ENCODE measurements at regions not wholly inside any gene's neighbourhood (a gene's known extent, or its start where the extent isn't known, plus 50 kb on each side); places are given as distances from the start of the nearest gene placed in this dataset.

DNA sequence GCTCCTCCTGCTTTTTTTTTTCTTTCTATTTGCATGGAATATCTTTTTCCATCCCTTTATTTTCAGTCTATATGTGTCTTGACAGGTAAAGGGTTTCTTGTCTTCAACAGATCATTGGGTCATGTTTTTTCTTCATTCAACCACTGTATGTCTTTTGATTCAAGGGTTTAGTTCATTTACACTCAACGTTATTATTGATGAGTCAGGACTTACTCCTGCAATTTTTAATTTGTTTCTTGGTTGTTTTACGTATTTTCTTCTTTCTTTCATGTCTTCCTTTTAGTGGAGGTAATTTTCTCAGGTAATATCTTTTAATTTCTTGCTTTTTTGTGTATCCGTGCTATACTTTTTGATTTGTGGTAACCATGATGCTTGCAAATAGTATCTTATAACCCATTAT lies 429.1 kb upstream of the HTR1E start:
- no peak for ATAC-seq

DNA sequence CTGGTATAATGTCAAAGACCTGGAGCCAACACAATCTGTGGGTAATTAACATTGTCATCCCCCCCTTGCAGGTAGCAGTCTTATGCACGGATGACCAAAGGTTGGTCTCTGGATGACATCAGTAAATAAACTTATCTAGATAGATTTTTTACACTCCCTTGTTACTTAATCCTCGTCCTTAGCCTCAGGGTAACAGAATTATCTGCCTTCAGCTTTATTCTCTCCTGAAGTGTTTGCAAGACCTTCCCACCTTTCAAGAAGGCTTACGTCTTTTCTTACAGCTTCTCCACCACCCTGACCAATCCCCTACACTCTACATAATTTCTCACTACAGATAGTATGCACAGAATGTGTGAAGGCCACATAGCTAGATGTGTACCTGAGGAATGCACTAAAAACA lies 434.8 kb upstream of the HTR1E start:
- ATAC-seq, result no peak

More for the DNA sequence above, 429.1 kb upstream of the HTR1E start:
- TF ChIP-seq TSHZ2 (CRISPR knock-in tag; IDR thresholded peaks at IDR 0.05) (no peak), TCF4 (CRISPR knock-in tag; IDR thresholded peaks at IDR 0.05; ENCODE audit: borderline replicate concordance) (no peak), ZNF8 (CRISPR knock-in tag; IDR thresholded peaks at IDR 0.05) (no peak), TOX (CRISPR knock-in tag; IDR thresholded peaks at IDR 0.05; ENCODE audit: borderline replicate concordance) (no peak), OSR1 (CRISPR knock-in tag; IDR thresholded peaks at IDR 0.05) (no peak), ESRRG (CRISPR knock-in tag; IDR thresholded peaks at IDR 0.05) (no peak), PPARA (CRISPR knock-in tag; IDR thresholded peaks at IDR 0.05; ENCODE audit: borderline replicate concordance) (no peak)

DNA sequence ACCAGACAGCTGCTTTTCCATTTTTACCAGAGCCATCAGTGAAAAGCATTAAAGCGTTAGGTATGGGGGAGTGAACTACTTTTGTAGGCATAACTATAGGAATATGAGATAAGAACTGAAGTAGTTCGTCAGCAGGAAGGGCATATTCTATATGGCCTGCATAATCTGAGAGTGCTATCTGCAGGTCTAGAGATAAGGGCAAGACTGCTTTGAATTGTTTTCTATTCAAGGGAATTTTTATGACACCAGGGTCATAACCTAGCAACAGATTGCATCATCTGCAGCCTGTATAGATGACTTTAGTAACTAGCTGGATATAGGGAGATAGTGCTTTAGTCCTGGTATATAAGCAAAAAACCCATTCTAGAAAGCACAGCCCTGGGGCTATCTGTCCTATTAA lies 437.3 kb upstream of the HTR1E start:
- ATAC-seq, result no peak
- TF ChIP-seq ZFP3 (CRISPR knock-in tag; IDR thresholded peaks at IDR 0.05) (no peak), TCF4 (CRISPR knock-in tag; IDR thresholded peaks at IDR 0.05; ENCODE audit: borderline replicate concordance) (no peak), ZNF70 (CRISPR knock-in tag; IDR thresholded peaks at IDR 0.05) (no peak), ISL1 (CRISPR knock-in tag; IDR thresholded peaks at IDR 0.05) (no peak), POU6F1 (CRISPR knock-in tag; IDR thresholded peaks at IDR 0.05; ENCODE audit: borderline replicate concordance, low read depth) (no peak), ZNF8 (CRISPR knock-in tag; IDR thresholded peaks at IDR 0.05) (no peak), CSDC2 (CRISPR knock-in tag; IDR thresholded peaks at IDR 0.05) (no peak), ZC3H10 (CRISPR knock-in tag; IDR thresholded peaks at IDR 0.05) (no peak), ZNF565 (CRISPR knock-in tag; conservative IDR thresholded peaks at IDR 0.05; ENCODE audit: low read depth) (no peak), RARB (CRISPR knock-in tag; IDR thresholded peaks at IDR 0.05) (no peak), PPARA (CRISPR knock-in tag; IDR thresholded peaks at IDR 0.05; ENCODE audit: borderline replicate concordance) (no peak), TSHZ2 (CRISPR knock-in tag; IDR thresholded peaks at IDR 0.05) (no peak), OSR1 (CRISPR knock-in tag; IDR thresholded peaks at IDR 0.05) (no peak), ARNTL (CRISPR knock-in tag; IDR thresholded peaks at IDR 0.05; ENCODE audit: borderline replicate concordance, low read depth) (no peak), SNAI2 (CRISPR knock-in tag; IDR thresholded peaks at IDR 0.05) (no peak)
- TF ChIP-seq, protein P1, sequence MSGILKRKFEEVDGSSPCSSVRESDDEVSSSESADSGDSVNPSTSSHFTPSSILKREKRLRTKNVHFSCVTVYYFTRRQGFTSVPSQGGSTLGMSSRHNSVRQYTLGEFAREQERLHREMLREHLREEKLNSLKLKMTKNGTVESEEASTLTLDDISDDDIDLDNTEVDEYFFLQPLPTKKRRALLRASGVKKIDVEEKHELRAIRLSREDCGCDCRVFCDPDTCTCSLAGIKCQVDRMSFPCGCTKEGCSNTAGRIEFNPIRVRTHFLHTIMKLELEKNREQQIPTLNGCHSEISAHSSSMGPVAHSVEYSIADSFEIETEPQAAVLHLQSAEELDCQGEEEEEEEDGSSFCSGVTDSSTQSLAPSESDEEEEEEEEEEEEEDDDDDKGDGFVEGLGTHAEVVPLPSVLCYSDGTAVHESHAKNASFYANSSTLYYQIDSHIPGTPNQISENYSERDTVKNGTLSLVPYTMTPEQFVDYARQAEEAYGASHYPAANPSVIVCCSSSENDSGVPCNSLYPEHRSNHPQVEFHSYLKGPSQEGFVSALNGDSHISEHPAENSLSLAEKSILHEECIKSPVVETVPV (CRISPR knock-in tag; IDR thresholded peaks at IDR 0.05), result no peak
- TF ChIP-seq, protein P2, sequence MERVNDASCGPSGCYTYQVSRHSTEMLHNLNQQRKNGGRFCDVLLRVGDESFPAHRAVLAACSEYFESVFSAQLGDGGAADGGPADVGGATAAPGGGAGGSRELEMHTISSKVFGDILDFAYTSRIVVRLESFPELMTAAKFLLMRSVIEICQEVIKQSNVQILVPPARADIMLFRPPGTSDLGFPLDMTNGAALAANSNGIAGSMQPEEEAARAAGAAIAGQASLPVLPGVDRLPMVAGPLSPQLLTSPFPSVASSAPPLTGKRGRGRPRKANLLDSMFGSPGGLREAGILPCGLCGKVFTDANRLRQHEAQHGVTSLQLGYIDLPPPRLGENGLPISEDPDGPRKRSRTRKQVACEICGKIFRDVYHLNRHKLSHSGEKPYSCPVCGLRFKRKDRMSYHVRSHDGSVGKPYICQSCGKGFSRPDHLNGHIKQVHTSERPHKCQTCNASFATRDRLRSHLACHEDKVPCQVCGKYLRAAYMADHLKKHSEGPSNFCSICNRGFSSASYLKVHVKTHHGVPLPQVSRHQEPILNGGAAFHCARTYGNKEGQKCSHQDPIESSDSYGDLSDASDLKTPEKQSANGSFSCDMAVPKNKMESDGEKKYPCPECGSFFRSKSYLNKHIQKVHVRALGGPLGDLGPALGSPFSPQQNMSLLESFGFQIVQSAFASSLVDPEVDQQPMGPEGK (CRISPR knock-in tag; IDR thresholded peaks at IDR 0.05; ENCODE audit: borderline replicate concordance), result no peak
- TF ChIP-seq, protein P3, sequence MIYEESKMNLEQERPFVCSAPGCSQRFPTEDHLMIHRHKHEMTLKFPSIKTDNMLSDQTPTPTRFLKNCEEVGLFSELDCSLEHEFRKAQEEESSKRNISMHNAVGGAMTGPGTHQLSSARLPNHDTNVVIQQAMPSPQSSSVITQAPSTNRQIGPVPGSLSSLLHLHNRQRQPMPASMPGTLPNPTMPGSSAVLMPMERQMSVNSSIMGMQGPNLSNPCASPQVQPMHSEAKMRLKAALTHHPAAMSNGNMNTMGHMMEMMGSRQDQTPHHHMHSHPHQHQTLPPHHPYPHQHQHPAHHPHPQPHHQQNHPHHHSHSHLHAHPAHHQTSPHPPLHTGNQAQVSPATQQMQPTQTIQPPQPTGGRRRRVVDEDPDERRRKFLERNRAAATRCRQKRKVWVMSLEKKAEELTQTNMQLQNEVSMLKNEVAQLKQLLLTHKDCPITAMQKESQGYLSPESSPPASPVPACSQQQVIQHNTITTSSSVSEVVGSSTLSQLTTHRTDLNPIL (CRISPR knock-in tag; IDR thresholded peaks at IDR 0.05; ENCODE audit: low read depth), result no peak

More for the DNA sequence above, 434.8 kb upstream of the HTR1E start:
- TF ChIP-seq ZNF70 (CRISPR knock-in tag; IDR thresholded peaks at IDR 0.05) (no peak), RARB (CRISPR knock-in tag; IDR thresholded peaks at IDR 0.05) (no peak), ISL1 (CRISPR knock-in tag; IDR thresholded peaks at IDR 0.05) (no peak)
- TF ChIP-seq, protein P1 (CRISPR knock-in tag; IDR thresholded peaks at IDR 0.05), result no peak
- TF ChIP-seq, protein P3 (CRISPR knock-in tag; IDR thresholded peaks at IDR 0.05; ENCODE audit: low read depth), result no peak

Data from SK-N-SH treated with all-trans-retinoic acid at 6 μM for 48 hours (cell line).